Coronary artery (tissue), 2 donors: ENCODE measurements at regions not wholly inside any gene's neighbourhood (a gene's known extent, or its start where the extent isn't known, plus 50 kb on each side); places are given as distances from the start of the nearest gene placed in this dataset.

Experiments used
- DNase-seq: peaks from one replicate; pipeline ENCODE4 v3.0.0-alpha.2; 2017; ENCODE audit warnings: low spot score
- H3K27ac ChIP-seq, 2 donors: fragments of 200-600 bp; sonication (generic); one replicate each; pipeline ENCODE4 v1.5.1; 2016 to 2019
- H3K4me3 ChIP-seq: fragments of 200-600 bp; sonication (generic); 2 replicates; pipeline ENCODE4 v1.5.1; 2016; ENCODE audit warnings: mild to moderate bottlenecking, moderate library complexity
- TF ChIP-seq, protein P1 (sequence below): fragments of 200-600 bp; sonication (generic); IDR thresholded peaks from one replicate; pipeline ENCODE4 v1.5.1; 2019; ENCODE audit warnings: antibody characterized with exemption

DNA sequence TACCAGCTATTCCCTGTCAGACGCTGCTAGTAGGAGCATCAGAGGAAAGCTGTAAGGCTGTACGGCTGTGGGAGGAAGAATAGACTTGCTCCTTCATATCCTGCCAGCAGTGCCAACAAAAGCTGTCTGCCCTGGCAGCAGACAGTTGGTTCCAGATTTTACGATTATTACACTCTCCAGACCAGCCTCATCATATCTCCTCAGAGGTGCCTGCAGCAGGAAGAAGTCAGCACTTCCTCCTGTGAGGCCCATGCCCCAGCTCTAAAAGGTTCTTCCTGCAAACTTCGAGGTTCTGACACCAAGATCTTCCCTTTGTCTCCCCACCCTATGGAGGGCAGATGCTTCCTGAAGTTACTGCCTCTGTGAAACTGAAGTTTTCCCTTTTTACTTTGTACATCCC lies 537.7 kb upstream of the PKDCC start:
- no peak for DNase-seq
- Histone ChIP-seq H3K4me3 (no peak overlapping the region), H3K27ac (no peak overlapping the region)
- TF ChIP-seq, protein P1, sequence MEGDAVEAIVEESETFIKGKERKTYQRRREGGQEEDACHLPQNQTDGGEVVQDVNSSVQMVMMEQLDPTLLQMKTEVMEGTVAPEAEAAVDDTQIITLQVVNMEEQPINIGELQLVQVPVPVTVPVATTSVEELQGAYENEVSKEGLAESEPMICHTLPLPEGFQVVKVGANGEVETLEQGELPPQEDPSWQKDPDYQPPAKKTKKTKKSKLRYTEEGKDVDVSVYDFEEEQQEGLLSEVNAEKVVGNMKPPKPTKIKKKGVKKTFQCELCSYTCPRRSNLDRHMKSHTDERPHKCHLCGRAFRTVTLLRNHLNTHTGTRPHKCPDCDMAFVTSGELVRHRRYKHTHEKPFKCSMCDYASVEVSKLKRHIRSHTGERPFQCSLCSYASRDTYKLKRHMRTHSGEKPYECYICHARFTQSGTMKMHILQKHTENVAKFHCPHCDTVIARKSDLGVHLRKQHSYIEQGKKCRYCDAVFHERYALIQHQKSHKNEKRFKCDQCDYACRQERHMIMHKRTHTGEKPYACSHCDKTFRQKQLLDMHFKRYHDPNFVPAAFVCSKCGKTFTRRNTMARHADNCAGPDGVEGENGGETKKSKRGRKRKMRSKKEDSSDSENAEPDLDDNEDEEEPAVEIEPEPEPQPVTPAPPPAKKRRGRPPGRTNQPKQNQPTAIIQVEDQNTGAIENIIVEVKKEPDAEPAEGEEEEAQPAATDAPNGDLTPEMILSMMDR, result no peak

DNA sequence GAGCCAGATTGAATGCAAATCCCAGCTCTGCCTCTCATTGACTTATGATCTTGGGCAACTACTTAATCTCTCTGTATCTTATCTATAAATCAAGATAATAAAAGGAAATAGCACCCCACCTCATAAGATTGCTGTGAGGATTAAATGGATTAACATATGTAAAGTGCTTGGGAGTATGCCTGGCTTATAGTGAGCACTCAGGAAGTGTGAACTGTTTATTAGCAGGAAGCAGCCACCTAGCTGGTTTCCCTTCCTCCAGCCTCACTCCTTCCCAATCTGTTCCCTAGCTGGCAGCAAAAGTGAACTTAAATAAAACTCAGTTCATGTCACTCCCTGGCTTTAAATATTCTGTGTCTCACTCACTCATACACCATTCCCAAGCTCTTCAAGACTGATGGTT lies 526.6 kb upstream of the PKDCC start:
- TF ChIP-seq, protein P1, result no peak
- H3K4me3 ChIP-seq, result no peak overlapping the region
- DNase-seq, result no peak
- no peak overlapping the region for H3K27ac ChIP-seq

DNA sequence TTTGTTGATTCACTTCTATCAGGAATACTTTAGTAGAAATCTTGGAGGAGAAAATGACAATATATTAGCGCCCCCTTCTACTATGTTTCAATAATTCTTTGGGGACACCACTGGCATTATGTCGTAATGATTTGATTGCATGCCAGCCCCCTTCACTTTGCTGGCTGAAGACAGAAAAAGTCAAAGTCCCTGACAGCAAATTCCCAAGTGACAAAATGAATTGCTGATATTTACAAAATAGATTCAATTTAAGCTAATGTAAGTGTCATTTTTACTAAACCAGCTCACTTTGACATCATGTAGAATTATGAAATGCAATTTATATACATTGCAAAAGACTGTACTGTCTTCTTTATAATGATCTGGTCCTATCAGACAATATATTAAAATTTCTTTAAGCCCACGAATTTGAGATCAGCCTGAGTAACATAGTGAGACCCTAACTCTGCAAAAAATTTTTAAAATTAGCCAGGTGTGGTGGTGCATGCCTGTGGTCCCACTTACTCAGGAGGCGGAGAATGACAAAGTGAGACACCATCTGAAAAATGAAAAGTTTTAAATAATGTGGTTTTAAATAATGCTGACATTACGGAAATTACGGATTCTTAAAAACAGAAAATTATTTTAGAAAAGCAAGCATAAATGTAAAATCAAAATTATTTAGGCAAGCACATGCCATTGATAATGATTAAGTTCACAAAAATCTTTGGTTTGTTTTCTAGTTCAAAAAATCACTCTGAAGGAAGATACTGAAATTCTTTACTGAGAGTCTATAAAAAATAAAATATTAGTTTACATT lies 520.1 kb upstream of the PKDCC start:
- TF ChIP-seq, protein P1, result no peak
- H3K27ac ChIP-seq, result no peak overlapping the region
- DNase-seq, result no peak
- H3K4me3 ChIP-seq, result no peak overlapping the region

DNA sequence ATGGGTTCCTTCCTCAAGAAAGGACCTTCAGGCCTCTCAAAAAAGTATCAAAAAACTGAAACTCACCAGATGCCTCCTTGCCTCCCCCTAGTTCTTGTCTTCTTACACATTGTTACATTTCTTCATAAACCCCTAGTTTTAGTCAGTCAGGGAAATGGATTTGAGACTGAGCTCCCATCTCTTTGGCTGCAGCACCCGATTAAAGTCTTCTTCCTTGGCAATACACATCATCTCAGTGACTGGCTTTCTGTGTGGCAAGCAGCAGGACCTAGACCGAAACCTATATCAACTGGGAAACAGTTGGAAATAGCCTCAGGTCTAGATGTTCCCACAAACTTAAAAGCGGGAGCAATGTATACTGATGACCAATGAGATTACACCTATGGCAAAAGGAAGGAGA lies 512.2 kb upstream of the PKDCC start:
- no peak overlapping the region for H3K4me3 ChIP-seq
- H3K27ac ChIP-seq, result no peak overlapping the region
- no peak for DNase-seq
- TF ChIP-seq, protein P1, result no peak

DNA sequence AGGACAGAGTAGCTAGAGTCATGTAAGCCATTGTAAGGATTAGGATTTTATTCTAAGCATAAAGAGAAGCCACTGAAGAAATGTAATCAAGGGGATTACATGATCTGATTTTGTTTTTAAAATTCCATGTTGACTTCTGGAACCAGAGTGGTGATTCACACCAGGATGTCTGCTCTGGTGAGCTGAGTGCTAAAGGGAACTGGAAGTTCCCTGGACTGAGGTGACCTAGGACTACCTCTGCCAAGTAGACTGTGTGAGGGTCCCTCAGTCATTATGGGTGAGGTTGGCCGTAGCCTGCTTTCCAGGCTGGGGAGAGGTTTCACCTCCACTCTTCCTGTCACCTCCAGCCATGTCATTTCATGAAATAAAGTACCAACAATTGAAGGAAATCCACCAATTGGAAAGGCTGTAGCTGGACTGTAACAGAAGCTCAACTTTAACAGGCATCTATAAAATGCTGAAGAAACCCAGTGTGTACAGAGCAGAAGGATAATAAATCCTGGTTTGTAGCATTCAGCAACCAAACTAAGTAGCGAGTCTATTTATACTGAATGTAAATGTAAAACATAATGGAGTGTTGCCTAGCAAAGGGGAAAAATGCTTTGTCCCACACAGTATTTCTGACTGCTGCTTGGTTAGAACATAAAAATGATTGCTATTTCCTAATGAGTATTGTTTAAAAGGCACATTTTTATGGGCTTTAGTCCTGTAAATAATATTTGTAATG lies 507.4 kb upstream of the PKDCC start:
- H3K4me3 ChIP-seq, result no peak overlapping the region
- DNase-seq, result no peak
- TF ChIP-seq, protein P1, result no peak
- H3K27ac ChIP-seq, result no peak overlapping the region

DNA sequence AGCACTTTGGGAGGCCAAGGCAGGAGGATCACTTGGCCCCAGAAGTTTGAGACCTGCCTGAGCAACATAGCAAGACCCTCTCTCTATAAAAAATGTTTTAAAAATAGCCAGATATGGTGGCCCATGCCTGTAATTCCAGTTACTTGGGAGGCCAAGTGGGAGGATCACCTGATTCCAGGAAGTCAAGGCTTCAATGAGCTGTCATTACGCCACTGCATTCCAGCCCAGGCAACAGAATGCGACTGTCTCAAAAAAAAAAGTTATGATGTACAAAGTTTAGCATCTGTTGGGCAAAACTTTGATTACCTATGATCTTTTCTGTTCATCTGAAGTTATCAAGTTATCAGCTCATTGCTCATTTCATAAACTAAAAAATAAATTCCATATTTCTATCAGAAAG lies 504.1 kb upstream of the PKDCC start:
- Histone ChIP-seq H3K4me3 (no peak overlapping the region), H3K27ac (no peak overlapping the region)
- TF ChIP-seq, protein P1, result no peak
- no peak for DNase-seq

DNA sequence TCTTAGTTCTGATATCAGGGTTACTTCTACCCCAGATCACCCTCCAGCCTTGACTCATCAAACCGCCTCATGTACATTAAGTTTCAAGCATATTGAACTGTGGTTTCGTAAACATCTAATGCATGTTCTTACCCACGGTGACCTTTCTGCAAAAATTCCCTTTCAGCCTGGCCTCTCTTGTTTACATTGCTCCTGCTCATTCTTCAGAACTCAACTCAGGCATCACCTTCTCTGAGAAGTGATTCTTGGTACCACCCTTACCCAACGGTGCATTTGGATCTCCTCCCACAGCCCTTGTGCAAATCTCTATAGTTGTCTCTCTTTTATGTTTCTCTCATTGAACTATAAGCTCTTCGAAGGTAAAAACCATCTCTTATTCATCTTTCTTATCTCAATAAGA lies 503.1 kb upstream of the PKDCC start:
- Histone ChIP-seq H3K27ac (no peak overlapping the region), H3K4me3 (no peak overlapping the region)
- TF ChIP-seq, protein P1, result no peak
- DNase-seq, result no peak
